Type B pancreatic cell (in vitro differentiated cells): ENCODE measurements at regions not wholly inside any gene's neighbourhood (a gene's known extent, or its start where the extent isn't known, plus 50 kb on each side); places are given as distances from the start of the nearest gene placed in this dataset.
A peak's percentile ranks its signal among the peaks of the same experiment; 100 is the strongest.

ENCODE experiments used
- DNase-seq: peaks from one replicate; pipeline ENCODE4 v3.0.0; 2021; ENCODE audit warnings: mixed read lengths; ENCODE audit not compliant: unreplicated experiment; ENCODE audit errors: extremely low spot score
- H3K27ac Mint-ChIP-seq: 2 replicates; pipeline ENCODE4 v1.8.0; 2021; ENCODE audit warnings: mild to moderate bottlenecking, mixed read lengths
- H3K27me3 Mint-ChIP-seq: 2 replicates; pipeline ENCODE4 v1.8.0; 2021; ENCODE audit warnings: mixed read lengths
- H3K36me3 Mint-ChIP-seq: 2 replicates; pipeline ENCODE4 v1.8.0; 2021; ENCODE audit warnings: mixed read lengths
- H3K4me1 Mint-ChIP-seq: one replicate; pipeline ENCODE4 v1.8.0; 2021; ENCODE audit warnings: mixed read lengths; ENCODE audit not compliant: unreplicated experiment
- H3K4me3 Mint-ChIP-seq: 2 replicates; pipeline ENCODE4 v1.8.0; 2021; ENCODE audit warnings: mild to moderate bottlenecking, mixed read lengths
- H3K9me3 Mint-ChIP-seq: 2 replicates; pipeline ENCODE4 v1.8.0; 2021; ENCODE audit warnings: mixed read lengths
- CTCF ChIP-seq: fragments of 200-600 bp; sonication (generic); conservative IDR thresholded peaks from 2 replicates; pipeline ENCODE4 v1.5.0; 2021; ENCODE audit warnings: antibody characterized with exemption, mild to moderate bottlenecking

- peaks cover 45% of the 10 kb centered on the region for H3K4me1 Mint-ChIP-seq
- H3K27ac Mint-ChIP-seq = no peak overlapping the region
- H3K27me3 Mint-ChIP-seq = no peaks in the 10 kb centered on the region
- H3K36me3 Mint-ChIP-seq = no peaks in the 10 kb centered on the region
- no peak for TF ChIP-seq CTCF
- H3K4me3 Mint-ChIP-seq = no peak overlapping the region
- H3K9me3 Mint-ChIP-seq = no peaks in the 10 kb centered on the region
- no peak for DNase-seq
Observed at GRCh38 chr9:530681-531080, 310.8 kb upstream of the DMRT1 start.

GRCh38 chr9:532707-533106 is 308.8 kb upstream of the DMRT1 start:
- Mint-ChIP-seq H3K9me3 (no peaks in the 10 kb centered on the region), H3K4me3 (peak overlapping the region; percentile 51), H3K27ac (peak overlapping the region; percentile 56), H3K27me3 (no peaks in the 10 kb centered on the region), H3K4me1 (peaks cover 60% of the 10 kb centered on the region), H3K36me3 (no peaks in the 10 kb centered on the region)
- no peak for TF ChIP-seq CTCF
- DNase-seq = no peak

DNA sequence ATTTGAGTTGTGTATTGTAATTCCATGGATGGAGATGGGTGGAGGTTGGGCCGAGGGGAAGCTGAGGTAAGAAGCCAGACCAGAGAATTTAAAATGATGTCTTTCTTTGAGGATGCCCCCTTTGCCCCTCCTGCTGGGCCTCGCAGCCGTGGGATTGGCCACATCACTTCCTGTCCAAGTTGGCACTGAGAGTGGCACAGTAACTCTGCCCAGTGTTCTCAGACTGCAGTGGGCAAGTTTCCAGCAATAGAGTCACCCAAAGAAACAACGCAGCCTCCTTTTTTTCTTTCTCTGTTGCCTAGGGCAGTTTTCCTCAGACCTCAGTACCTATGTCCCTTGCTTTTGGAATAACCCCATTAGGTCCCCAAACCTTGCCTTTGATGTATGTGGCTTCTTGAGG is 306.6 kb upstream of the DMRT1 start:
- Mint-ChIP-seq H3K27me3 (no peaks in the 10 kb centered on the region), H3K27ac (no peak overlapping the region), H3K4me3 (no peak overlapping the region), H3K9me3 (no peaks in the 10 kb centered on the region), H3K4me1 (peaks cover 67% of the 10 kb centered on the region), H3K36me3 (peaks cover 6% of the 10 kb centered on the region)
- no peak for DNase-seq
- no peak for TF ChIP-seq CTCF

GRCh38 chr9:535356-535755 is 306.1 kb upstream of the DMRT1 start:
- no peaks in the 10 kb centered on the region for H3K27me3 Mint-ChIP-seq
- H3K9me3 Mint-ChIP-seq = no peaks in the 10 kb centered on the region
- no peak overlapping the region for H3K27ac Mint-ChIP-seq
- DNase-seq = no peak
- H3K36me3 Mint-ChIP-seq = peaks cover 11% of the 10 kb centered on the region
- H3K4me3 Mint-ChIP-seq = no peak overlapping the region
- TF ChIP-seq CTCF = no peak
- H3K4me1 Mint-ChIP-seq = peaks cover 67% of the 10 kb centered on the region

- no peaks in the 10 kb centered on the region for H3K9me3 Mint-ChIP-seq
- no peak for TF ChIP-seq CTCF
- peak overlapping the region; percentile 49 for H3K4me3 Mint-ChIP-seq
- H3K4me1 Mint-ChIP-seq = peaks cover 60% of the 10 kb centered on the region
- H3K36me3 Mint-ChIP-seq = peaks cover 22% of the 10 kb centered on the region
- no peak for DNase-seq
- peak overlapping the region; percentile 48 for H3K27ac Mint-ChIP-seq
- H3K27me3 Mint-ChIP-seq = no peaks in the 10 kb centered on the region
Observed at GRCh38 chr9:536597-537511, 304.6 kb upstream of the DMRT1 start.
